GM19238 (cell line): ENCODE measurements at regions not wholly inside any gene's neighbourhood (a gene's known extent, or its start where the extent isn't known, plus 50 kb on each side); places are given as distances from the start of the nearest gene placed in this dataset.

Experiments used
- DNase-seq: peaks from one replicate; pipeline ENCODE4 v3.0.0; 2011; ENCODE audit warnings: low spot score; ENCODE audit not compliant: insufficient read length

- DNase-seq = no peak
These were observed 1557.9 kb downstream of the PLA2G4A start for GRCh38 chr1:188386666-188387065.

GRCh38 chr1:188394677-188395076 is 1565.9 kb downstream of the PLA2G4A start:
- DNase-seq = no peak

- no peak for DNase-seq
These were observed 1568.8 kb downstream of the PLA2G4A start for GRCh38 chr1:188397521-188397920.

GRCh38 chr1:188402986-188403385 is 1574.2 kb downstream of the PLA2G4A start:
- no peak for DNase-seq

GRCh38 chr1:188406636-188407035 is 1577.9 kb downstream of the PLA2G4A start:
- DNase-seq = no peak

GRCh38 chr1:188420177-188420576 is 1591.4 kb downstream of the PLA2G4A start:
- DNase-seq = no peak

- DNase-seq = no peak
These were observed 1594.3 kb downstream of the PLA2G4A start for GRCh38 chr1:188423073-188423472.

GRCh38 chr1:188424176-188424575 is 1595.4 kb downstream of the PLA2G4A start:
- DNase-seq = no peak

- no peak for DNase-seq
These were observed 1596.9 kb downstream of the PLA2G4A start for GRCh38 chr1:188425687-188426086.

- DNase-seq = no peak
These were observed 1597.8 kb downstream of the PLA2G4A start for GRCh38 chr1:188426561-188426960.

GRCh38 chr1:188427642-188428041 is 1598.9 kb downstream of the PLA2G4A start:
- no peak for DNase-seq

- no peak for DNase-seq
These were observed 1600.6 kb downstream of the PLA2G4A start for GRCh38 chr1:188429386-188429785.

GRCh38 chr1:188432427-188432826 is 1603.7 kb downstream of the PLA2G4A start:
- no peak for DNase-seq

GRCh38 chr1:188433425-188433824 is 1604.7 kb downstream of the PLA2G4A start:
- DNase-seq = no peak

- no peak for DNase-seq
These were observed 1615.8 kb downstream of the PLA2G4A start for GRCh38 chr1:188444526-188444925.

GRCh38 chr1:188462837-188463236 is 1634.1 kb downstream of the PLA2G4A start:
- no peak for DNase-seq

- no peak for DNase-seq
These were observed 1635.2 kb downstream of the PLA2G4A start for GRCh38 chr1:188463919-188464318.

GRCh38 chr1:188466539-188466938 is 1637.8 kb downstream of the PLA2G4A start:
- DNase-seq = no peak

GRCh38 chr1:188476606-188477005 is 1647.9 kb downstream of the PLA2G4A start:
- DNase-seq = no peak

GRCh38 chr1:188489336-188490112 is 1660.8 kb downstream of the PLA2G4A start:
- DNase-seq = no peak

- DNase-seq = no peak
These were observed 1667.8 kb downstream of the PLA2G4A start for GRCh38 chr1:188496506-188496905.

GRCh38 chr1:188497020-188497419 is 1668.3 kb downstream of the PLA2G4A start:
- no peak for DNase-seq

- no peak for DNase-seq
These were observed 1670.9 kb downstream of the PLA2G4A start for GRCh38 chr1:188499690-188500089.
